Suprapubic skin (tissue), 4 donors: ENCODE measurements at regions not wholly inside any gene's neighbourhood (a gene's known extent, or its start where the extent isn't known, plus 50 kb on each side); places are given as distances from the start of the nearest gene placed in this dataset.

ENCODE experiments used
- DNase-seq, 2 donors: peaks; one replicate each; pipeline ENCODE4 v3.0.0-alpha.2; 2019; ENCODE audit warnings: low spot score in 2 of 2
- H3K27ac ChIP-seq: fragments of 200-600 bp; sonication (generic); one replicate; pipeline ENCODE4 v1.5.1; 2019
- H3K27me3 ChIP-seq: fragments of 200-600 bp; sonication (generic); one replicate; pipeline ENCODE4 v1.5.1; 2019
- H3K36me3 ChIP-seq: fragments of 200-600 bp; sonication (generic); one replicate; pipeline ENCODE4 v1.5.1; 2019
- H3K4me1 ChIP-seq: fragments of 200-600 bp; sonication (generic); one replicate; pipeline ENCODE4 v1.5.1; 2019
- H3K4me3 ChIP-seq: fragments of 200-600 bp; sonication (generic); one replicate; pipeline ENCODE4 v1.5.1; 2019; ENCODE audit warnings: mild to moderate bottlenecking
- H3K9me3 ChIP-seq: fragments of 200-600 bp; sonication (generic); one replicate; pipeline ENCODE4 v1.5.1; 2019
- CTCF ChIP-seq, 2 donors: fragments of 200-600 bp in 1 of 2; fragments of 450-650 bp in 1 of 2; sonication (generic) in 1 of 2; IDR thresholded peaks; one replicate each; pipeline ENCODE4 v1.5.1; 2016 to 2019; ENCODE audit warnings: antibody characterized with exemption in 2 of 2, mild to moderate bottlenecking in 1 of 2, moderate library complexity in 1 of 2
- EP300 ChIP-seq: sonication (generic); formaldehyde crosslinking; IDR thresholded peaks from one replicate; pipeline ENCODE4 v1.6.1; 2017; ENCODE audit warnings: antibody characterized with exemption
- POLR2A ChIP-seq, 2 donors: fragments of 450-650 bp; IDR thresholded peaks; one replicate each; pipeline ENCODE4 v1.6.1; 2017; ENCODE audit warnings: antibody characterized with exemption in 2 of 2, mild to moderate bottlenecking in 2 of 2, moderate library complexity in 2 of 2
- POLR2AphosphoS5 ChIP-seq, 3 donors: sonication (generic); formaldehyde crosslinking; IDR thresholded peaks; one replicate each; pipeline ENCODE4 v1.6.1; 2017; ENCODE audit warnings: antibody characterized with exemption in 3 of 3
- WGBS: methylation state at CpG from one replicate; pipeline ENCODE4 v1.1.5; 2018; 5-methylcytosine and 5-hydroxymethylcytosine counted together

DNA sequence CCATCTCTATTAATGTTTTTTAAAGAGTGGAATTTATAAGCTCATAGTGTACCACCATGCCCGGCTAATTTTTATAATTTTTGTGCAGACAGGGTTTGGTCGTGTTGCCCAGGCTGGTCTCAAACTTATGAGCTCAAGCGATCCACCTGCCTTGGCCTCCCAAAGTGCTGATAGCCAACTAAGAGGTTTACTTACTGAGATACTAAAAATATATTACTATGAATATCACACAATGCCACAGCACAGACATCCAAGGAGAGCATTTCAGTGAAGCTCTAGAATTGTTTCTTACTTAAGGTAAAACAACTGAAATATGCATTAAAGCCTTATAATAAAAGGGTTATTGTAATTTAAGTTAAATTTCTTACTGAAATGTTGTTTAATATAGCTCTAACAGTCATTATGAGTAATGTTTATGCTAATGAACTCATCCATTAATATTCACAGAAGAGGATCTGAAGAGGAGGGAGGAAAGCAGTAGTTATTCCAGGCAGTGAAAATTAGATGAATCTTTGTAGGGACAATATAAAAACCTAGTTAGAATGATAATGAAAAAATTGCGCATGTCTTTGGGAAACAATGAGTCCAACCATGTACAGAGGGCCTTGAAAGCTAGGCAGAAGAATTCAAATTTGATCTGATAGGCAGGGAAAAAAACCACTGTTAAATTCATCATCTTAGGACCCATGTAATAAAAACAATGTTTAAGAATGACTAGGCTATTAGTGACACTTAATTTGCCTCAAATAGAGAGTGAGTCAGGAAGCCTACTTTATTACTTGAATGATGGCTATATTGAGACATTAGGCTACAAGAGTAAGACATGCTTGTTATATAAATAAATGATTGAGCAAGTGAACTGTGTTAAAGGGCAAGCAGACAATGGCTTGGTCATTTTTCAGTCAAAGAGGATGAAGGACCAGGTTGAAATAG lies 99.2 kb downstream of the SLC41A2 start:
- no peak for DNase-seq
- WGBS = 97% methylated on average over 4 of the region's 4 CpGs
- Histone ChIP-seq H3K4me3 (no peak overlapping the region), H3K27ac (no peak overlapping the region), H3K4me1 (peaks cover under 1% of the 10 kb centered on the region), H3K9me3 (no peaks in the 10 kb centered on the region), H3K27me3 (no peaks in the 10 kb centered on the region), H3K36me3 (no peaks in the 10 kb centered on the region)
- no peak for TF ChIP-seq POLR2A (IDR thresholded peaks at IDR 0.05)
- TF ChIP-seq CTCF (IDR thresholded peaks at IDR 0.05) = no peak
- TF ChIP-seq POLR2AphosphoS5 (IDR thresholded peaks at IDR 0.05) = no peak
- no peak for TF ChIP-seq EP300

GRCh38 chr12:104856531-104856930 lies 101.6 kb downstream of the SLC41A2 start:
- Histone ChIP-seq H3K4me1 (no peaks in the 10 kb centered on the region), H3K27me3 (no peaks in the 10 kb centered on the region), H3K27ac (no peak overlapping the region), H3K36me3 (no peaks in the 10 kb centered on the region), H3K9me3 (no peaks in the 10 kb centered on the region), H3K4me3 (no peak overlapping the region)
- TF ChIP-seq POLR2AphosphoS5 (IDR thresholded peaks at IDR 0.05) (no peak), CTCF (IDR thresholded peaks at IDR 0.05) (no peak), EP300 (no peak), POLR2A (IDR thresholded peaks at IDR 0.05) (no peak)
- 76% methylated on average over 3 of the region's 3 CpGs for WGBS
- DNase-seq = no peak

- Histone ChIP-seq H3K36me3 (no peaks in the 10 kb centered on the region), H3K4me1 (no peaks in the 10 kb centered on the region), H3K27ac (no peak overlapping the region), H3K27me3 (no peaks in the 10 kb centered on the region), H3K9me3 (no peaks in the 10 kb centered on the region), H3K4me3 (no peak overlapping the region)
- no peak for TF ChIP-seq CTCF (IDR thresholded peaks at IDR 0.05)
- TF ChIP-seq POLR2A (IDR thresholded peaks at IDR 0.05) = no peak
- no peak for TF ChIP-seq POLR2AphosphoS5 (IDR thresholded peaks at IDR 0.05)
- 82% methylated on average over 6 of the region's 6 CpGs for whole genome bisulfite sequencing
- DNase-seq = no peak
Observed at GRCh38 chr12:104855599-104855998, 102.5 kb downstream of the SLC41A2 start.

- no peaks in the 10 kb centered on the region for H3K27me3 ChIP-seq
- 68% methylated on average over 2 of the region's 2 CpGs for WGBS
- DNase-seq = no peak
- no peaks in the 10 kb centered on the region for H3K36me3 ChIP-seq
- H3K9me3 ChIP-seq = no peaks in the 10 kb centered on the region
- TF ChIP-seq CTCF (IDR thresholded peaks at IDR 0.05) = no peak
- no peak for TF ChIP-seq EP300
- TF ChIP-seq POLR2AphosphoS5 (IDR thresholded peaks at IDR 0.05) = no peak
- no peak for TF ChIP-seq POLR2A (IDR thresholded peaks at IDR 0.05)
- H3K27ac ChIP-seq = no peak overlapping the region
- H3K4me3 ChIP-seq = no peak overlapping the region
- no peaks in the 10 kb centered on the region for H3K4me1 ChIP-seq
Observed at GRCh38 chr12:104852896-104853295, 105.2 kb downstream of the SLC41A2 start.

GRCh38 chr12:104852102-104852501 lies 106.0 kb downstream of the SLC41A2 start:
- Histone ChIP-seq H3K9me3 (no peaks in the 10 kb centered on the region), H3K36me3 (no peaks in the 10 kb centered on the region), H3K4me3 (no peak overlapping the region), H3K4me1 (no peaks in the 10 kb centered on the region), H3K27me3 (no peaks in the 10 kb centered on the region), H3K27ac (no peak overlapping the region)
- WGBS = 60% methylated on average over 2 of the region's 2 CpGs
- no peak for DNase-seq
- TF ChIP-seq CTCF (IDR thresholded peaks at IDR 0.05) = no peak
- no peak for TF ChIP-seq EP300
- TF ChIP-seq POLR2A (IDR thresholded peaks at IDR 0.05) = no peak
- TF ChIP-seq POLR2AphosphoS5 (IDR thresholded peaks at IDR 0.05) = no peak
